Thyroid gland (tissue), 4 donors: ENCODE measurements at regions not wholly inside any gene's neighbourhood (a gene's known extent, or its start where the extent isn't known, plus 50 kb on each side); places are given as distances from the start of the nearest gene placed in this dataset.

Source experiments
- CTCF ChIP-seq, 6 experiments: fragments of 200-600 bp in 3 of 6; fragments of 450-650 bp in 3 of 6; sonication (generic) in 3 of 6; IDR thresholded peaks; one replicate each; pipeline ENCODE4 v1.5.1; 2016 to 2019; ENCODE audit warnings: antibody characterized with exemption in 6 of 6, mild to moderate bottlenecking in 2 of 6, inconsistent platforms in 1 of 6, moderate library complexity in 1 of 6
- POLR2A ChIP-seq, 2 donors: fragments of 450-650 bp; IDR thresholded peaks; one replicate each; pipeline ENCODE4 v1.6.1; 2017; ENCODE audit warnings: antibody characterized with exemption in 2 of 2, mild to moderate bottlenecking in 2 of 2, moderate library complexity in 1 of 2

- TF ChIP-seq POLR2A (IDR thresholded peaks at IDR 0.05) (no peak), CTCF (IDR thresholded peaks at IDR 0.05) (no peak)
Observed at GRCh38 chr9:118569148-118569547, 800.1 kb downstream of the BRINP1 start.
